ENCODE measurements at regions not wholly inside any gene's neighbourhood (a gene's known extent, or its start where the extent isn't known, plus 50 kb on each side); places are given as distances from the start of the nearest gene placed in this dataset.

GRCh38 chr6:165876588-165876987, 213.5 kb upstream of the PDE10A start:
- DNase-seq (ENCODE audit: low spot score), result no peak
- no peak for TF ChIP-seq CTCF (IDR thresholded peaks at IDR 0.05; ENCODE audit: extremely low read depth, missing control alignments)

GRCh38 chr6:165875946-165876345, 212.9 kb upstream of the PDE10A start:
- TF ChIP-seq CTCF (IDR thresholded peaks at IDR 0.05; ENCODE audit: extremely low read depth, missing control alignments), result no peak

GRCh38 chr6:165873976-165874375, 210.9 kb upstream of the PDE10A start:
- DNase-seq (ENCODE audit: low spot score), result no peak
- no peak for TF ChIP-seq CTCF (IDR thresholded peaks at IDR 0.05; ENCODE audit: extremely low read depth, missing control alignments)

More at GRCh38 chr6:165875946-165876345, 212.9 kb upstream of the PDE10A start:
- no peak for DNase-seq (ENCODE audit: low spot score)

- DNase-seq (ENCODE audit: low spot score), result no peak
- no peak for TF ChIP-seq CTCF (IDR thresholded peaks at IDR 0.05; ENCODE audit: extremely low read depth, missing control alignments)
Measured at GRCh38 chr6:165872811-165873210, 209.8 kb upstream of the PDE10A start.

- DNase-seq (ENCODE audit: low spot score), result no peak
Measured at GRCh38 chr6:165872311-165872710, 209.3 kb upstream of the PDE10A start.

GRCh38 chr6:165871571-165871970, 208.5 kb upstream of the PDE10A start:
- no peak for DNase-seq (ENCODE audit: low spot score)
- TF ChIP-seq CTCF (IDR thresholded peaks at IDR 0.05; ENCODE audit: extremely low read depth, missing control alignments), result no peak

More at GRCh38 chr6:165872311-165872710, 209.3 kb upstream of the PDE10A start:
- no peak for TF ChIP-seq CTCF (IDR thresholded peaks at IDR 0.05; ENCODE audit: extremely low read depth, missing control alignments)

GRCh38 chr6:165869526-165869925, 206.5 kb upstream of the PDE10A start:
- no peak for TF ChIP-seq CTCF (IDR thresholded peaks at IDR 0.05; ENCODE audit: extremely low read depth, missing control alignments)
- no peak for DNase-seq (ENCODE audit: low spot score)

Data from GM20000 (cell line).